Suprapubic skin (tissue), 4 donors: ENCODE measurements at regions not wholly inside any gene's neighbourhood (a gene's known extent, or its start where the extent isn't known, plus 50 kb on each side); places are given as distances from the start of the nearest gene placed in this dataset.

Experiments used
- DNase-seq, 2 donors: peaks; one replicate each; pipeline ENCODE4 v3.0.0-alpha.2; 2019; ENCODE audit warnings: low spot score in 2 of 2
- H3K27ac ChIP-seq: fragments of 200-600 bp; sonication (generic); one replicate; pipeline ENCODE4 v1.5.1; 2019
- H3K27me3 ChIP-seq: fragments of 200-600 bp; sonication (generic); one replicate; pipeline ENCODE4 v1.5.1; 2019
- H3K36me3 ChIP-seq: fragments of 200-600 bp; sonication (generic); one replicate; pipeline ENCODE4 v1.5.1; 2019
- H3K4me1 ChIP-seq: fragments of 200-600 bp; sonication (generic); one replicate; pipeline ENCODE4 v1.5.1; 2019
- H3K4me3 ChIP-seq: fragments of 200-600 bp; sonication (generic); one replicate; pipeline ENCODE4 v1.5.1; 2019; ENCODE audit warnings: mild to moderate bottlenecking
- H3K9me3 ChIP-seq: fragments of 200-600 bp; sonication (generic); one replicate; pipeline ENCODE4 v1.5.1; 2019
- EP300 ChIP-seq: sonication (generic); formaldehyde crosslinking; IDR thresholded peaks from one replicate; pipeline ENCODE4 v1.6.1; 2017; ENCODE audit warnings: antibody characterized with exemption
- POLR2A ChIP-seq, 2 donors: fragments of 450-650 bp; IDR thresholded peaks; one replicate each; pipeline ENCODE4 v1.6.1; 2017; ENCODE audit warnings: antibody characterized with exemption in 2 of 2, mild to moderate bottlenecking in 2 of 2, moderate library complexity in 2 of 2
- POLR2AphosphoS5 ChIP-seq, 3 donors: sonication (generic); formaldehyde crosslinking; IDR thresholded peaks; one replicate each; pipeline ENCODE4 v1.6.1; 2017; ENCODE audit warnings: antibody characterized with exemption in 3 of 3
- WGBS: methylation state at CpG from one replicate; pipeline ENCODE4 v1.1.5; 2018; 5-methylcytosine and 5-hydroxymethylcytosine counted together
- TF ChIP-seq, protein P1 (sequence below), 2 donors: fragments of 200-600 bp in 1 of 2; fragments of 450-650 bp in 1 of 2; sonication (generic) in 1 of 2; IDR thresholded peaks; one replicate each; pipeline ENCODE4 v1.5.1; 2016 to 2019; ENCODE audit warnings: antibody characterized with exemption in 2 of 2, mild to moderate bottlenecking in 1 of 2, moderate library complexity in 1 of 2

DNA sequence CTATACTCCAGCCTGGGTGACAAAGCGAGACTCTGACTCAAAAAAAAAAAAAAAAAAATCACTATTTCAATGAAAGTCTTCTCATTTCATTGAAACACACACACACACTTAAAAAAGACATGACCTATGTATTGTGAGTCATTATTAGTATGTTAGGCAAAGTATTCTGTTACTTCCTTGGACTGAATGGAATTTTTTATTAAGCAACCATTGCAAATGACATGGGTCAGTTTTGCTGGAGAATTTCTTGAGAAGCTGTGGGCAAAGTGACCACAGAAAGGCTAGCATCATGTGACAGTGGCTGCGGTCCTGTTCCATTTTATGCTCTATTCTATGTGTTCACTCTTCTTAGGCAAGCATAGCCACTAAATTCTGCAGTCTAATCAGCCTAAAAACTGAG, 695.7 kb downstream of the TDRD15 start:
- Histone ChIP-seq H3K9me3 (no peaks in the 10 kb centered on the region), H3K4me1 (no peaks in the 10 kb centered on the region), H3K27me3 (no peaks in the 10 kb centered on the region), H3K36me3 (no peaks in the 10 kb centered on the region), H3K27ac (no peak overlapping the region), H3K4me3 (no peak overlapping the region)
- DNase-seq, result no peak
- TF ChIP-seq POLR2A (IDR thresholded peaks at IDR 0.05) (no peak), POLR2AphosphoS5 (IDR thresholded peaks at IDR 0.05) (no peak), EP300 (no peak)
- TF ChIP-seq, protein P1, sequence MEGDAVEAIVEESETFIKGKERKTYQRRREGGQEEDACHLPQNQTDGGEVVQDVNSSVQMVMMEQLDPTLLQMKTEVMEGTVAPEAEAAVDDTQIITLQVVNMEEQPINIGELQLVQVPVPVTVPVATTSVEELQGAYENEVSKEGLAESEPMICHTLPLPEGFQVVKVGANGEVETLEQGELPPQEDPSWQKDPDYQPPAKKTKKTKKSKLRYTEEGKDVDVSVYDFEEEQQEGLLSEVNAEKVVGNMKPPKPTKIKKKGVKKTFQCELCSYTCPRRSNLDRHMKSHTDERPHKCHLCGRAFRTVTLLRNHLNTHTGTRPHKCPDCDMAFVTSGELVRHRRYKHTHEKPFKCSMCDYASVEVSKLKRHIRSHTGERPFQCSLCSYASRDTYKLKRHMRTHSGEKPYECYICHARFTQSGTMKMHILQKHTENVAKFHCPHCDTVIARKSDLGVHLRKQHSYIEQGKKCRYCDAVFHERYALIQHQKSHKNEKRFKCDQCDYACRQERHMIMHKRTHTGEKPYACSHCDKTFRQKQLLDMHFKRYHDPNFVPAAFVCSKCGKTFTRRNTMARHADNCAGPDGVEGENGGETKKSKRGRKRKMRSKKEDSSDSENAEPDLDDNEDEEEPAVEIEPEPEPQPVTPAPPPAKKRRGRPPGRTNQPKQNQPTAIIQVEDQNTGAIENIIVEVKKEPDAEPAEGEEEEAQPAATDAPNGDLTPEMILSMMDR (IDR thresholded peaks at IDR 0.05), result no peak
- 88% methylated on average over 2 of the region's 2 CpGs for WGBS

DNA sequence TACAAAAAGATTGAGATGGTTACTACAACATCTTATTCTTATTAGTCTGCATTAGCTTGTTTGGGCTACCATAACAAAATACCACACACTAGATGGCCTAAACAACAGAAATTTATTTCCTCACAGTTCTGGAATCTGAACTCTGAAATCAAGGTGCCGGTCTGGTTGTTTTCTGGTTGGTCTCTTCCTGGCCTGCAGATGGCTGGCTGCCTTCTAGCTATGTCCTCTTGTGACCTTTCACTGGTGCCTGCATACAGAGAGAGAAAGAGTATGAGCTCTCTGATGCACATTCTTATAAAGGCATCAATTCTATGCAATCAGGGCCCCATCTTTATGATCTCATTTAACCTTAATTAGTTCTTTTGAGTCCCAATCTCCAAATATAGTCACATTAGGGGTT, 696.5 kb downstream of the TDRD15 start:
- Histone ChIP-seq H3K27me3 (no peaks in the 10 kb centered on the region), H3K36me3 (no peaks in the 10 kb centered on the region), H3K27ac (no peak overlapping the region), H3K9me3 (no peaks in the 10 kb centered on the region), H3K4me1 (no peaks in the 10 kb centered on the region), H3K4me3 (no peak overlapping the region)
- DNase-seq, result no peak
- no peak for TF ChIP-seq POLR2AphosphoS5 (IDR thresholded peaks at IDR 0.05)
- TF ChIP-seq POLR2A (IDR thresholded peaks at IDR 0.05), result no peak
- no peak for TF ChIP-seq EP300
- 67% methylated on average over 1 of the region's 1 CpG for WGBS

DNA sequence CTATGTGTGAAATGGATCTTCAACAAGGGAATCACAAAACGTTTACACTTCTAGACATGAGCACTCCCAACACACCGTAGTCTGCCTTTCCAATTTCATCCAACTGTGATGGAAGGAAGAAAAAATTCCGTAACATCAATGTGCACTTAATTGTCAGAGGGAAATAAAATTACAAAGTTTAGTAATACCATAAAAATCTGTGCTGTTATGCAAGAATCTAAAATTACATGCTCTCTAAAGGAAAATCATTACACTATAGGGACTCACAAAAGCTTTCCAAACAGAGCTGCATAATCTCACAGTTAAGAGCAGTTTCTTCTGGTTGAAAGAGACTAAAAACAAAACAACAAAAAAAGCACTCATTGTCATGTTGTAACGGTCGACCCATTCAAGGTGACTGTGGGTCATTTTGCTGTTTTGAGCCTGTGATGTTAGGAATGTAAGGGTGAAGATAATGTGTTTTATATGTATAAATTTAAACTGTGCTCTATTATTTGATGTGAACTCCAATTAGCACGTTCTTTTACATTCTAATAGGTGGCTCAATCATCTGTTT, 698.0 kb downstream of the TDRD15 start:
- 49% methylated on average over 6 of the region's 6 CpGs for WGBS

DNA sequence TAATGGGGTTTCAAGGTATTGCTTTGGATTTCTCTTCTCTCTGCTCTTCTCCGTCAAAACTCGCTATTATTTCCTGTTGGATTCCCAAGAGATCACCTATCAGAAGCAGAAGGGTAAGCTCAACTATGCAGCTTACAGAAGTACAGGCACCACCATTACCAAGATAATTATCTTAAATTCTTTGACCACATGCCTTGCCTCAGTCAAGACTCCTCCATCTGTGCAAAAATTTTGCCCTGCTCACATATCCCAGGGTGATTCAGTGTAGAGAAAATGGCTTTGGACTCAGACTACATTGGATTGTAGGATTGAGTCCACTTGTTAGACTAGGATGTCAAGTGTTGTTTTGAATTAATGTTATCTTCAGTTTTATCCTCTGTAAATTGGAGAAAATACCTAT, 698.7 kb downstream of the TDRD15 start:
- no peak for TF ChIP-seq POLR2A (IDR thresholded peaks at IDR 0.05)
- no peak for DNase-seq
- 64% methylated on average over 2 of the region's 2 CpGs for WGBS
- no peak overlapping the region for H3K4me3 ChIP-seq
- H3K27ac ChIP-seq, result no peak overlapping the region
- H3K27me3 ChIP-seq, result no peaks in the 10 kb centered on the region
- H3K36me3 ChIP-seq, result no peaks in the 10 kb centered on the region
- no peaks in the 10 kb centered on the region for H3K9me3 ChIP-seq
- H3K4me1 ChIP-seq, result no peaks in the 10 kb centered on the region

More for the DNA sequence above, 698.0 kb downstream of the TDRD15 start:
- H3K36me3 ChIP-seq, result no peaks in the 10 kb centered on the region
- no peaks in the 10 kb centered on the region for H3K27me3 ChIP-seq
- H3K4me1 ChIP-seq, result no peaks in the 10 kb centered on the region
- DNase-seq, result no peak
- no peaks in the 10 kb centered on the region for H3K9me3 ChIP-seq
- H3K4me3 ChIP-seq, result no peak overlapping the region
- H3K27ac ChIP-seq, result no peak overlapping the region
- no peak for TF ChIP-seq EP300
- no peak for TF ChIP-seq POLR2AphosphoS5 (IDR thresholded peaks at IDR 0.05)
- TF ChIP-seq POLR2A (IDR thresholded peaks at IDR 0.05), result no peak
- TF ChIP-seq, protein P1 (IDR thresholded peaks at IDR 0.05), result no peak

DNA sequence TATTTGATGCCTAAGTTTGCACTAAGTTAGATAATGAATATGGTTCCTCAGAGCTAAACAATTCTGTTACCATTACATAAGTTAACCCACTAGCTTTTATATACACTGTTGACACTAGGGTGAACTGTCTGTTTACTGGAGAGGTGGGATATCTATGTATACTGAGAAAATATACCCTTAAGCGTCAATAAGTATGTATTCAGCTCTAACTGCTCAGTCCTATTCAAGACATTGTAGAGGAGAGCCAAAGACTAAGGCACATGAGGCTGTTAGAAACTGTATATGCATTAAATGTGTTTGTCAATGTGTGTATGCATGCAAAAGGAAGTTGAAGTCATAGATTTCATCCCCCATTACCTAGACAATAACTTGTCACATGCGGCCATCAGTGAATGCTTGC, 710.0 kb downstream of the TDRD15 start:
- DNase-seq, result no peak
- no peaks in the 10 kb centered on the region for H3K4me1 ChIP-seq
- no peak overlapping the region for H3K4me3 ChIP-seq
- no peak overlapping the region for H3K27ac ChIP-seq
- no peaks in the 10 kb centered on the region for H3K36me3 ChIP-seq
- 89% methylated on average over 2 of the region's 2 CpGs for WGBS
- TF ChIP-seq POLR2AphosphoS5 (IDR thresholded peaks at IDR 0.05), result no peak
- no peak for TF ChIP-seq POLR2A (IDR thresholded peaks at IDR 0.05)
- TF ChIP-seq, protein P1 (IDR thresholded peaks at IDR 0.05), result no peak
- no peak for TF ChIP-seq EP300
- H3K27me3 ChIP-seq, result no peaks in the 10 kb centered on the region
- H3K9me3 ChIP-seq, result no peaks in the 10 kb centered on the region

DNA sequence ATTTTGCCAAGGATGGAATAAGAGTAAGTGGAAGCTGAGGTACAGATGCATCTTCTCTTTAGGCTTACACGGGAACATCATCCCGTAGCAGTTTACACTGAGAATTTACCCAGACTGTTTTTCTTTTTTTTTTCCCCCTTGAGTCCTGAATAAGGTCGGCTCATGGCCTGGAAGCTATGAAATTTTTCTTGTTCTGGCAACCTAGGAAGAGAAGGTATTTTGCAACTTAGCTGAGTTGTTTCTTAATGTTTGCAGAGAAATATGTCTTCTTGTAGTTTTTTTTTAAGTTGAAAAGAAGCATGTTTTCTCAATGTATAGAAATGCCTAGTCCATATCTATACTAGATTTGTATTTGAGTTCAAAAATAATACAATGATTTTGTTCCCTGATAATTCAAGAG, 712.5 kb downstream of the TDRD15 start:
- DNase-seq, result no peak
- H3K4me1 ChIP-seq, result no peaks in the 10 kb centered on the region
- H3K27me3 ChIP-seq, result no peaks in the 10 kb centered on the region
- TF ChIP-seq POLR2A (IDR thresholded peaks at IDR 0.05), result no peak
- TF ChIP-seq, protein P1 (IDR thresholded peaks at IDR 0.05), result no peak
- TF ChIP-seq EP300, result no peak
- no peak for TF ChIP-seq POLR2AphosphoS5 (IDR thresholded peaks at IDR 0.05)
- 87% methylated on average over 3 of the region's 3 CpGs for WGBS
- no peak overlapping the region for H3K4me3 ChIP-seq
- H3K9me3 ChIP-seq, result no peaks in the 10 kb centered on the region
- H3K27ac ChIP-seq, result no peak overlapping the region
- H3K36me3 ChIP-seq, result no peaks in the 10 kb centered on the region
